ENCODE measurements at regions not wholly inside any gene's neighbourhood (a gene's known extent, or its start where the extent isn't known, plus 50 kb on each side); places are given as distances from the start of the nearest gene placed in this dataset.

DNA sequence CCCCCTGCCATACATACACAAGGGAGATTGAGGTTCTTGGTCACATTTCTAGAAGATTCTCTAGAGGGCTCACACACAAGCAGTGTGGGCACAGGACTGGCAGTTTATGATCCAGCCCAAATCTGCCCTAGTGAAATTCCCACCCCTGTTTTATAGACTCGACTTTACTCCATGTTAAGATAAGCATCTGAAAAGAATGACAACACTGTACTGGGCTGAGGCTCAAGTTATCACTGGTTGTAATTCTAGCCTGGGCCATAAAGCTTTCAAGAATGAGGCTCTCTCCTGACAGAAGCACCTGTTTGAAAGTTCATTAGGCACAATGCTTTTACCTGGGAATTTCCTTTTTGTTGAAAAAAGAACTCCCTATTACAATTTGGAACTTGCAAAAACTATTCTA, 195.6 kb upstream of the GLI3 start:
- DNase-seq: no peak

DNA sequence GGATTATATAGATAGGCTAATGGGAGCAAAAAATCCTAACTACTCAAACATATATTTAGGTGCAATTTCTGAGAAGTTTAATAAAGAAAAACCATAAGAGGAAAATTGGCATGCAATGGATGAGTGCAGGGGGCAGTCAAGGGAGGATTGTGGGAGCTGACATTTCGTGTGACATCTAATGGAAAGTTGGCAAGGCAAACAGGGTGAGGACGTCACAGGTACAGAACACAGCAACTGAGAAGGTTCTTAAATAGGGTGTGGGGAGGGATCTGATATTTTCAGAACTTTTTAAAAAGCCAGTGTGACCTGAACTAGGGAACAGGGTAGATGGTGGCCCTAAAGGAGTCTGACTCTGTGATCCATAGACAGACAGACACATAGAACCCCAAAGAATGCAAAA, 194.9 kb upstream of the GLI3 start:
- no peak for DNase-seq

DNA sequence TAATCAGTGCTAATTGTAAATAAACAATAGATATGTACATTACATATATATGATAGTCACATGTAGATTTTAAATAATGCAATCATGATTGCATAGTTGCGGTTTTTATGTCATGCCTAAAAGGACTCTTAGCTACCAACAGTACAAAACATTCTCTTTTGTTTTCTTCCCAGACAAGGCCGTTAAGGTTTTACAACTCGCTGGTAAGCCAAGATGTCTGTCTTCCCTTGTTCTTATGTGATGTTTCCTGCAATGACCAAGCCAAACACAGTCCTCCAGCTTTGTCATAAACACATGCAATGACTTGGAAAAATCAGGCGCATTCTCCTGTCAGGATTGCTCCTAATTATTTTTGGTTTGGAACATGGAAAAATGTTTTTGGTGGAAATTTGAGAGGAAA, 192.3 kb upstream of the GLI3 start:
- DNase-seq: no peak

DNA sequence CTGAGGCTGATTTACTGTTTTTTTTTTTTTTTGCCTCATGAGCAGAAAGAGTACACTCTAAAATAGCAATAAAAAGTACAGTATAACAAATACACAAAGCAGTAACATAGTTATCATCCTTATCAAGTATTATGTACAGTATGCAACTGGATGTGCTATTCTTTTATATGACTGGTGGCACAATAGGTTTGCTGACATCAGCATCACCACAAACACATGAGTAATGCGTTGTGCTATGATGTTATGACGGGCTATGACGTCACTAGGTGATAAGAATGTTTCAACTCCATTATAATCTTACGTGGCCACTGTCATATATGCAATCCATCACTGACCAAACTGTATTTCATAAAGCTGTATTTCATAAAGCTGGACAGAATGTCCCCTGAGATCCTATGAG, 189.2 kb upstream of the GLI3 start:
- no peak for DNase-seq

DNA sequence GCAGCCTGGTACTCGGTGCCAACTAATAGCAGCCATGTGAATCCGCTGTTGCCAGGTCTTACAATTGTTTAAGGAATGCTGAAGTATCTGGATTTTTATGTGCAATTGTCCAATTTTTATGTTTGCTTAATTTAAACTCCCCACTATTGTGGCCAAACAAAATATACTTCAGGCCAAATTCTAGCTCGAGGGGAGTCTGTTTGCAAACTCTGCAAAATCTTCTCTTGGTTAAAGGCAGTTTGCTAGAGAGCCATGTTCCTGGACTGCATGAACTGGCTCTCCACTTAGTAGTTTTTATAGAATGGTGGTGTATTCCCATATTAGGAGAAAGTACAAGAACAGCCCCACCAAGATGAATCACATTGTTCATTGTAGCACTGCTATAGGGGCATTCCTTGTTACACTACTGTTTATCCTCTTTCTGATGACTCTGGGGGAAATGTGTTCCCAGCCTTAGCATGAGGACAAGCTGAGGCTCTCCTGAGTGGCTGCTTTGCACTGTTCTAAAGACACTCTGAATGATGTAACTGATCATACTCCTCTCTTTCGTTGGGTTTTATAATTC, 178.0 kb upstream of the GLI3 start:
- DNase-seq: no peak

DNA sequence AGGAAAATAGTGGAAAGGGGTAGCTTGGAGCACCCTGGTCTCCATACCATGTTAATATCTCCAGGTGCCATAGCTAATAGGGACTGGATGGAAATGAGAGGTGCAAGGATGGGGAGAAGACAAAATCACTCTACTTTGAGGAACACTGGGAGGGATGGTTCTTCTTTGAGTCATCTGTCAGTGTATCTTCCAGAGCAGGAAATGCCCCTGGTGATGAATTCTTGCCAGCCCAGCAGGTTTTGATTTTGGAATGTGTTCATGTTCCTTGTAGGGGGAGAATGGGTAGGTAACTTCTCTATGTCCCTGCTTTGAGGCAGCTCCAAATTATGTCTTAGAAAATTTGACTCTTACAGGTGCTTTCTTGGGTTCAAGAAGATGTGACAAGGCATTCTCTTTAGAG, 177.0 kb upstream of the GLI3 start:
- no peak for DNase-seq

DNA sequence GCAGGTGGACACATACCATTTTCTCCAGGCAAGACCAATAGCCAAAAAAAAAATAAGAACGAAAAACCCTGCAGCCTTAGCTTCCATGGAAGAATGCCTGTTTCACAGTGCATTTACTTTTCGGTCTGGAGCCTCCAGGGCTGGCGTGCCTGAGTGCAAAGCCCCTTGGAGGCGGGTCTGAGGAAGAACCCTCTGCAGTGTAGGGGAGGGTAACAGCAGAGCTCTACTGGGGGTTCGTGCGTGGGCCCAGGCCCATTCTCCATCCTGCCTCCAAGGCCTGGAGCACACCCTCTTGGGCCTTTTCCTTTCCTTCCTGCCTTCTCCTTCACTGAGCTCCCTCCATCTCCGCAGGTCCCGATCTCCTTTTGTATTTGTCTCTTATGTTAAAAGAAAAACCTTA, 172.3 kb upstream of the GLI3 start:
- no peak for DNase-seq

DNA sequence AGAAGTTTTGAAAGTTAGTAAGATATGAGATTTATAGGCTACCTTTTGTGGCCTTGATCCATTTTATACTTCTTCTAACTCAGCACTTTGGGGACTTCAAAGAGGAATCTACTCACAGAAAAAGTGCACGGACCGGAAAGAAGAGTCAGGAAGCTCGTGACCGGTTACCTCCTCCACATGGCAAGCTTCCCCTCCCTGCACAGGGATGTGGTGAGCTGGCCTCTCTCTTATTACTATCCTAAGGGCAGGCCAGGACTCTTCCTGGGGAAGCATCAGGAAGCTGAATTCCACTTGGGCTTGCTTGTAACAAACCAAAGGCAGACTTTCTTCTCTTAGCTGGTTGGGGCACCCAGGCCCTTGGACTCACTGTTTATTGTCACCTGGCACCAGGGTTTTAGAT, 170.8 kb upstream of the GLI3 start:
- DNase-seq: no peak

DNA sequence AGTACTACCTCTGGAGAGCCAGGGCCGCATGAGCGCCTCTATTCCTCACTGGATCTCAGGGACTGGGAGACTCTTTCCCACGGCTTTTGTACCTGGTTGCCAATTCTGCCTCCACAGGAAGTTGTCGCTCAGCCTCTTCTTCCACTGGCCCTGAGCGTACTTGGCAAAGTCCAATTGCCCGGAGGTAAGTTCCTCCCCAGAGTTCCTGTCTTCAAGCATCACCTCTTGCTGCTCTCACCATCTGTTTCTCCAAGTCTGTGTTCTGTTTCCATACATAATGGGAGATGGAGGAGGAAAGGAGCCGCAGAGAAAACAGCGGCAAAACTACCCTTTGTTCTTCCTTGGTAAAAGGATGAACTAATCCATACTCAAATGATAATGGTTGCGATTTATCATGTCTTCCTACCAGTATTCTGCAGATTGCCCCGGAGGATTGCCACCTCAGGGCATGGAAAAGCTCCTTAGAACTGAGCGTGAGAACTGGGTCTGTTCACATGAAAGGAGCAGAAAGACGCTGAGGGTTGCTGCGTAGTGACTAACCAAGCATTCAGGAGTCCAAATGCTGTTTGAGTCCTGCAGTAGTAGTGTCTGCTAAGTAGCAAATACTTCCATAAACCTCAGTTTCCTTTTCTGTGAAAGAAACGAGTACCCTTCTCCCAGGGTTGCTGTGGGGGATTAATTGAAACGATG, 170.2 kb upstream of the GLI3 start:
- no peak for DNase-seq

DNA sequence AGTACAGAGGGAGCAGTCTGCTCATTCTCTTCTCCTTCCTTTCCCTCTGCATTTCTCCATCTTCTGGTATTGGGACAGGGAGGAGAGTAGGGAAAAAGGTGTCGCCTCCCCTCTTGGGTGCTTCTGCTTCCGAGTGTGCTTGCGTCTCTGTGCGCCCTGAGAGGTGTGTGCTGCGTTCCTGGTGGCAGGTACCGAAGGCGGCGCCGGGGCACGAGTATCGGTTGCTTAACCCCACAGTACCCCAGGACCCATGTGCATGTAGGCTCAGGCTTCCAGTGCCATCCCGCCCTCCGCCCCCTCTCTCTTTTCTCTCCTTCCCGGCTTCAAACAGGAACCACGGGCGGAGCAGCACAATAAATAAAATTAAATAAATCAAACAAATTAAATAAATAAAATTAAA, 169.3 kb upstream of the GLI3 start:
- DNase-seq: no peak

DNA sequence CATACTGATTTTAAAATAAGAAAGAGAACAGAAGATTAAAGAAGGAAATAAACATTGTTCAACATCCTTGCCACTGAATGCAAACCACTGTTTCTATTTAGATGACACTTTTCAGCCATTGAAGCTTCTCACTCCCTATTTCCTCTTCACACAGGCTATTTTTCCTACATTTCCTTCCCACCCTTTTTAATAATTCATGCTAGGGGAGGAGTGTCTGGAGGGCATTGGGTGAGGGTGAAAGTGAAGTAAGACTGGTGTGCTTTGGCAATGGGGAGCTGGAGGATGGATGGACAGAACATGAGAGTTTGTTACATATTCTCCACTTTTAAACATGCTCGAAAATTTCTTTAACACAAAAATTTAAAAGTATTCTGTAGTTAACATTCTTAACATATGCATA, 168.8 kb upstream of the GLI3 start:
- DNase-seq: no peak

DNA sequence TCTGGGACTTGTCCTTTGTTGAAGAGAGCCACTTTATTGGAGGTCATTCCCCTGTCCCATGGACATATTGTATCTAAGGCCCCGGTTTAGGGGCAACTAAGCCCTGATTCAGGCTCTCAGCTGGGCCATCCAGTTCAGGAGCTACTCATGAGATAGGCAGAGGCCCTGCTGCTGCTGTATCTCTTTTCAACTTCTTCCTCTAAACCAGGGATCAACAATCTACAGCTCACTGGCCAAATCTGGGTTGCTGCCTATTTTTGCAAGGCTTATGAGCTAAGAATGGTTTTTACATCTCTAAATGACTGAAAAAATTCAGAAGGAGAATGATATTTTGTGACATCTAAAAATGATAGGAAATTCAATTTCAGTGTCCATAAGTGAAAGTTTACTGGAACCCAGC, 166.8 kb upstream of the GLI3 start:
- no peak for DNase-seq

DNA sequence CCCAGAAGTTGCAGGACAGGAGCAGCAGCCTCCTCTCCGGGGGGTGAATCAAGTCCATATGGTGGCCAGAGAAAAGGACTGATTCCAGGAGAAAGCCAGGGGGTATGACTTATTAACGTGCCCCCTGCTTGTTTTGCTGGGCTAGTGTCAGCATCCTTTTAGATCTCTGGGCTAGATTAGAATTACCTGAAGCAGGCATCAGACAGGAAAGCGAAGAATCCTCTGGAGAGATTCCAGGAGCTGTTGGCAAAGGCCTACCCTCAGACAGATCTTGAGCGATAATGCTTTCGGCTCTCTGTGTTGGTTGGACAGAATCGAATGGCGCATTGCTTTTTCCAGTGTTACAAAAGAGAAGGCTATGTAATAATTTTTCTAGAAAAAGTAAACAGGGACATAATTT, 164.0 kb upstream of the GLI3 start:
- DNase-seq: no peak

DNA sequence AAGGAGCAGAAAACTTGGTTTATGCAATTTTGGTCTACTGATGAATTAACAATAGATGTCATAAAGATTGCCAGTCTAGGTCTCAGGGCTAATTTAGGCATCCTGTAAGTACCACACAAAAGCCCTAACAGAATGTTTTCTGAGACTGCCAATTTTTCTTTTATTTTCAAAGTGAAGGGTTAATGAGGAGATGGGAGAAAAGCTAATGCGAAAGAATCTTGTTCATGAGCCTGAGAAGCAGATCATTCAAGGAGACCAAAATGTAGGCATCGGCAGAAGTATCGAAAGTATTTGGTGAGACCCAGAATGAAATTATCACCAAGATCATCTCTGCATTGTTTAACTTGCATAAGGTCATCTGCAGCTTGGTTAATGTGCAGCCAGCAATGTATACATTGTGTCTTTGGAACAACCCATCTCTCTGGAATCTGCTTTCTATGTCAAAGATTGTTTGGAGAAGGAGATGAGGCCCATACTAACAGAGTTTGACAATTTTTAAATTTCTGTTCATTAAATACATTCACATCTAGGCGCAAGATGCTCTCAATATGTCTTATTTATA, 163.3 kb upstream of the GLI3 start:
- no peak for DNase-seq

DNA sequence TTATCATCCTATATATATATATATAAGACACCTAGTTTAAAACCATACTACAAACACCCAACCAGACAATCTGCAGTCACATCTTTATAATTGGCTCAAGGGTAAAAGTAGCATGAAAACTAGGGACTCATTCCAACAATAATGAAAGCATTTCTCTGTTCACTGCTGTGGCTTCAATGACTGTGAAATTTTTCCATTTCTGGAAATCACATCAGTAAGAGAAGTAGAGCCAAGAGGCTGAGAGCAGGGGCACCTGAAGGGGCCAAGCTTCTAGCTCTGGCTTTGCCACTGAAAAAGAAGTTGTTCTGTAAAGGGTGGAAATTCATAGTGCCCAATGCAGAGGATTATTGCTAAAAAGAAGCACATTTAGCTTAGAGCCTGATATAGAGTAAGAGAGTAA, 158.6 kb upstream of the GLI3 start:
- no peak for DNase-seq

DNA sequence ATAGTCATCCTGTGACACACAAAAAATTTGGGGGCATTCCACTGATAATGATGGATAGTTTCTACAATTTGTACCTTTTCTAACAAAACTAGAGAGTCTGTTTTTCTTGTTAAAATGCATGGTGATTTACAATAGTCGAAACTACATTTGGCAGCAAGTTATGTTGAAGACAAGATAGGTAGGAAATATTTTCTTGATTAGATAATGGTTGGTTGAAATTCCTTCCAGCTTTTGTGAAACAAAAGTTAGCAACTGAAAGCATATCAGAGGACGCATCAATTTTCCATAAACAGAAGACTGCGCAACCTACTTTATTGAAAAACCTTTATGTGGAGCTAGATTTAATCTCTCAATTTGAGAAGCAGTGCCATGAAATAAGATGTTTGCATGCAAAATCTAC, 155.8 kb upstream of the GLI3 start:
- no peak for DNase-seq

DNA sequence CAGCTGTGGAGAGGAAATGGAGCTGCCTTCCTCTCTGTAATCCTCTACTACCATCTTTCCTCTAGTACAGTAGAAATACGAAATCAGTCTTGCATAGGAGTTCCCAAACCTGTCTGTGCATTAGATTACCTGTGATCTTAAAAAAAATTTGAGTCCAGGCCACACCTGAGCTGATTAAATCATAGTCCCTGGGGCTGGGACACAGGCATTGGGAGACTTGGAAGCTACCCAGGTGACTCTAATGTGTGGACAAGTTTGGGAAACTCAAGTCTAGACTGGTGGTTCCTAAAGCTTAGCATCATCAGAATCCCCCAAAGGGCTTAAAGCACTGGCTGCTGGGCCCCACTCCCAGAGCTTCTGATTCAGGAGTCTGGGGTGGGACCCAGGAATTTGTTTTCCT, 152.7 kb upstream of the GLI3 start:
- DNase-seq: no peak

DNA sequence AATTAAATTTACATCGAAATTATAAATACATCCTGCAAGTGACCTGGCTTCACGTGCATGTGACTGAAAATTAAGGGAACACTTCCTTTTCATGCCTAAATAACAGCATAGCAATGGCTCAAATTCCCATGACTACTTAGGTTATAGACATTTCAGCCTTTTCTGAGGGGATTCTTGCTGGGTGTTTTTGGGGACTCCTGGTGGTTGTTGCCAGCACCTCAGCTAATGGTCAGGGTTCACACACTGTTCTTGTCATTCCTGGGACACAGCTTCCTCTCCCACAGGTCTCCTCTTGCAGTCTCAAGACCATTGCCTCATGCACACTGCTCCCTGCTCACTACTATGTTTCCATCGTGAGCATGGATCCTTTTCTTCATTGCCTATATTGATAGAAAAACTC, 148.9 kb upstream of the GLI3 start:
- DNase-seq: no peak

DNA sequence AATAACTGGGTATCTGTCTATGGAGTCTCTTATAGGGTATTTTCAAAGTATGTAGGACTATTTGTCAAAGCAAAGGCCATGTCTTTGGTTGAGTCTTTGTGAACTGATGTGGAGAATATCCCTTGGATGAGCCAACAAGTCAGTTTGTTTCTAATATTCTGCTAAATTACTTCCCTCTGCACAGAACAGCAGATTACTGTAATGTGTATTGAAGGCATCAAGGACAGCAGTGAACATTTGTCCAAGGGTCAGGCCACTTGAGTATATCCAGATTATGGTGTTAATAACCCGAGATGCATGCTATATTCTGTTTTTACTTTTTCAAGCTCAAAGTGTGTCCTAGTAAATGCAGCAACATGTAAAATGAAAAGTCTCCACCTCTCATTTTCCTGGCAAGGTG, 144.2 kb upstream of the GLI3 start:
- DNase-seq: no peak

DNA sequence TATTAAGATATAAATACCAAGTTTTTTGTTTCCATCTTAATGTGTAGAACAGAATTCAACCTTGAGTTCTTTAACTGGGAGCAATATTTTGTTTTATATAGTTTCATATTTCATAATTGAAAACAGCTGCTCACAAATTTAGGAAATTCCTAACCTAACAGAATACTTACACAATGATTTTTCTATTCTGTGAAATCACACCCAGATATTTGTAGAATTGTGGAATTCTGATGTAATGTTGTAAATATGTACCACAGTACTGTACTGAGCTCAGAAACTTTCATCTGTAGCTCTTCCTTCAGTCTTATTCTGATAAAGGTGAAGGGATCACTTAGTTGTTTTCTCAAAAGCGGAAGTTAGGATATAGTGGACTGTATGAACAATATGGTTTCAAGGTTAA, 143.4 kb upstream of the GLI3 start:
- DNase-seq: no peak

DNA sequence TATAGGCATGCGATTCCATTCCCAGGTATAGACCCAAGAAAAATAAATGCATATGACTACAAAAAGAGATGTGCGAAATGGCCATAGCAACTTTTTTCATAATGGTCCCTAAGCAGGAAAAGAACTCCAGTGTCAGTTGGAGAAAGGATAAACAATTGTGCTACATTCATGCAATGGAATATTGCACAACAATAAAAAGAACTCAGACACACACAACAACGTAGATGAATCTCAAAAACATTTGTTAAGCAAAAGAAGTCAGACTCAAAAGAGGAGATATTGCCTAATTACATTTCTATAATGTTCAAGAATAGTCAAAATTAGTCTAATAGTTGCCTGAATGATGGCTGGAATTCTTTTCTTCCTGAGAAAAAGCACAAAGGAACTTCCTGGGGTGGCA, 141.1 kb upstream of the GLI3 start:
- no peak for DNase-seq

DNA sequence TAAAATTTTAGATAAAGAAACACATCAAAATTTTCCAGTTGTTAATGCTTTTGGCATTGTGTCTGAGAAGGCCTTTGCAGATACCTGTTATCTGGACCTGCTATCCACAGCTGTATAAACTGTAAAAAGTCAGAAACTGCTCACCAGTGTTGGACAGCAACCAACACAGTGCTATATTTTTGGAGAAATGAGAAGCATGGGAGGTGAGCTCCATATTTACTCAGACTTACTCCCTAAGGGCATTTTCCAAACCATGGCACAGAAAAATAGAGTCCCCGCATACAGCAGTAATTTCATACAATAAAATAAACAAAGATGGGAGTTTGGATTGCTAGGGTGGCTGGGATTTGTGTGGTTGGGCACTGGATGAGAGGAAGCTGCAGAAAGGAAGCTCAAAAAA, 136.3 kb upstream of the GLI3 start:
- DNase-seq: no peak

DNA sequence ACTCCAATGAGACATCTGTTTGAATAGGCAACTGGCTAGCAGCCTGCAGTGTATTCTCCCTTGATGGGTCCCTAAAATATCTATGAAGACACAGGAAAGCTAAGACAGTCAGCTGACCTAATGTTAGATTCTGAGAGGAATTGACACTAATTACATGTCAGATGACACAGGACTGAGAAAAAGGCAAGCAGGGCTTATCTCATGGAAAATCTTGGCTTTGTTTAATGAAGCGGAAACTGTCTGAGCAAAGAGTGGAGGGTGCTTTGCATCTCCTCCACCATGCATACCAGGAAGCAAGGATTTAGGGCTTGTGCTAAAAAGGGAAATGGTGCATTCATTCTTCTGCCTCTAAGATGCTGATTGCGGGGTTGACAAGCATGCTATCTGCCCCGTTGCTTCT, 135.5 kb upstream of the GLI3 start:
- DNase-seq: no peak

DNA sequence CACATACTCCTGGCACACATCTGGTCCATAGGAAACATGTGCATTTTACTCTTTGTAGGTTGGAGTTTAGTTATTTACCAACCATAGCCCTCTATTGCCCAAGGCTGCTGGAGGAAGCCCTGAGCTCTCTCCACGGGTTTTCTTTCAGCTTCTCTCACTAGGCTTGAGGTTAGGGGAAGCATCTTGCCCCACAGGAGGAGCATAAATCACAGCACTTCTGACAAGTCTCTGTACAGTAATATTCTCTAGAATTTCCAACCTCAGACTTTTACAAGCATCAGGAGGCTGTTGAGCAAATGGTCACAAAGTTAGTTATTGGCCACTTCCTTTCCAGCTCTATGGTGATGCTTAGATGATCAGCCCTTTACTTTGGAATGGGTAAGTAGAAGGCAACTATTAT, 122.9 kb upstream of the GLI3 start:
- no peak for DNase-seq

Data from occipital lobe (tissue), 1 donor.